IMR-90 (cell line): ENCODE measurements at regions not wholly inside any gene's neighbourhood (a gene's known extent, or its start where the extent isn't known, plus 50 kb on each side); places are given as distances from the start of the nearest gene placed in this dataset.

Experiments
- BHLHE40 ChIP-seq: fragments of 150-350 bp; IDR thresholded peaks from 2 replicates; pipeline ENCODE4 v1.6.1; 2016; ENCODE audit warnings: mild to moderate bottlenecking, low read depth, low read length
- CEBPB ChIP-seq: IDR thresholded peaks from 2 replicates; pipeline ENCODE4 v1.6.1; 2012; ENCODE audit warnings: low read depth, low read length, improper control_type of control experiment
- CTCF ChIP-seq: conservative IDR thresholded peaks from 2 replicates; pipeline ENCODE4 v1.5.1; 2012; ENCODE audit warnings: mild to moderate bottlenecking, low read depth, low read length, improper control_type of control experiment
- FOS ChIP-seq: fragments of 150-350 bp; IDR thresholded peaks from 2 replicates; pipeline ENCODE4 v1.6.1; 2016; ENCODE audit warnings: low read depth, low read length
- MAFK ChIP-seq: IDR thresholded peaks from 2 replicates; pipeline ENCODE4 v1.6.1; 2012; ENCODE audit warnings: low read depth, low read length, improper control_type of control experiment
- MXI1 ChIP-seq: IDR thresholded peaks from 2 replicates; pipeline ENCODE4 v1.6.1; 2012; ENCODE audit warnings: low read depth, mild to moderate bottlenecking, low read length, moderate library complexity, borderline replicate concordance
- POLR2A ChIP-seq: IDR thresholded peaks from 2 replicates; pipeline ENCODE4 v1.6.1; 2012; ENCODE audit warnings: mild to moderate bottlenecking, low read depth, low read length
- RAD21 ChIP-seq: IDR thresholded peaks from 2 replicates; pipeline ENCODE4 v1.6.1; 2012; ENCODE audit warnings: low read length, improper control_type of control experiment
- RCOR1 ChIP-seq: IDR thresholded peaks from 2 replicates; pipeline ENCODE4 v1.6.1; 2012; ENCODE audit warnings: mild to moderate bottlenecking, low read length, improper control_type of control experiment; ENCODE audit not compliant: insufficient replicate concordance
- RFX5 ChIP-seq: IDR thresholded peaks from 2 replicates; pipeline ENCODE4 v1.8.0; 2012; ENCODE audit warnings: low read depth, mild to moderate bottlenecking, low read length, moderate library complexity
- USF2 ChIP-seq: fragments of 150-350 bp; IDR thresholded peaks from 2 replicates; pipeline ENCODE4 v1.6.1; 2017; ENCODE audit warnings: mild to moderate bottlenecking, antibody characterized with exemption, low read length, low read depth

- TF ChIP-seq POLR2A (no peak), CTCF (no peak), CEBPB (no peak), FOS (no peak), MXI1 (no peak), RAD21 (no peak), RFX5 (no peak), USF2 (no peak), MAFK (no peak), BHLHE40 (no peak), RCOR1 (no peak)
Measured at GRCh38 chr4:71857713-71858451, 74.0 kb upstream of the GC start.
